ENCODE measurements at regions not wholly inside any gene's neighbourhood (a gene's known extent, or its start where the extent isn't known, plus 50 kb on each side); places are given as distances from the start of the nearest gene placed in this dataset.
"Not testable (repeated sequence)": the region's sequence is repeated elsewhere in the genome, so short reads cannot be mapped to it uniquely, and the experiment has no call there.

DNA sequence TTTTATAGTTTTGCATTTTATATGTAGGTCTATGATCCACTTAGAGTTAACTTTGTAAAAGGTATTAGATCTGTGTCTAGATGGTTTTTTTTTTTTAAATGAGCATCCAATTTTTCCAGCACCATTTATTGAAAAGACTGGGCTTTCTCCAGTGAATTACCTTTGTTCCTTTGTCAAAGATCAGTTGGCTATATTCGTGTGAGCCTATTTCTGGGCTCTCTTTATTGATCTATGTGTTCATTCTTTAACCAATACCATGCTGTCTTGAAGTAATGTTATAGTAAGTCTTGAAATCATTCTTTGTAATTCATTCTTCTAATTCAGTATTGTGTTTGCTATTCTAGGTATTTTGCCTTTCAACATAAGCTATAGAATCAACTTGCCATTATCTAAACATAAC lies 165.4 kb upstream of the ARPP21 start:
- DNase-seq: no peak

DNA sequence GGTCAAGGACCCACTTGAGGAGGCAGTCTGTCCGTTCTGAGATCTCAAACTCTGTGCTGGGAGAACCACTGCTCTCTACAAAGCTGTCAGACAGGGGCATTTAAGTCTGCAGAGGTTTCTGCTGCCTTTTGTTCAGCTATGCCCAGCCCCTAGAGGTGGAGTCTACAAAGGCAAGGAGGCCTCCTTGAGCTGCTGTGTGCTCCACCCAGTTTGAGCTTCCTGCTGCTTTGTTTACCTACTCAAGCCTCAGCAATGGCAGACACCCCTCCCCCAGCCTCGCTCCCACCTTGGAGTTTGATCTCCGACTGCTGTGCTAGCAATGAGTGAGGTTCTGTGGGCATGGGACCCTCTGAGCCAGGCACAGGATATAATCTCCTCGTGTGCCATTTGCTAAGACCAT lies 156.8 kb upstream of the ARPP21 start:
- not testable (repeated sequence) for DNase-seq

- DNase-seq: no peak
Observed at GRCh38 chr3:35483131-35483530, 156.2 kb upstream of the ARPP21 start.

DNA sequence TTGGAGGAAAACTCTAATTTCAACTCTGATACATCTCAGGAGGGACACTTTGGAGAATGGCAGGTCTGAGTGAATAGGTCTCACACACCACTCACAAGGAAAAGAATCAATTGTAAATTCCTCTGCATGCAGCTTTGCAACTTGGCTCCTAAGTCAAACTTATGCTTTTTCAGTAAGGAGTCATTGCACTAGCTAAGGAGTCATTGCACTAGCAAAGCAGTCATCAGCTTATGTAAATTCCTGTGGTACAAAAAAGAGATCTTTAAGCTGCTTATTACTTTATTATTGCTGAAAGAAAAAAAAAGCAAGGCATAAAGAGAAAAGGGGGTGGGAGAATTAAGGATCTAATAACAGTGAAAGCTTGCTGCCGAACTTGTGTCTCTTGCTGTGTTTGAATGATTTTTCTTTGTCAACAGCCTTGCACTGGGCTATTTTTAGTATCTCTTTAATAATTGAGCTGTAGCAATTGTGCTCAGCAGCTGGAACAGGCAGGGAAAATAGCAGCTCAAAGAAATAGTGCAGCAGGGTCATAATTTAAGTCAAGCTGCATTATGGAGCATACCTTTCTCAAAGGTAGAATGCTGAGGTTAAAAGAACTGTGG lies 154.3 kb upstream of the ARPP21 start:
- no peak for DNase-seq

GRCh38 chr3:35486295-35486694 lies 153.0 kb upstream of the ARPP21 start:
- no peak for DNase-seq

DNA sequence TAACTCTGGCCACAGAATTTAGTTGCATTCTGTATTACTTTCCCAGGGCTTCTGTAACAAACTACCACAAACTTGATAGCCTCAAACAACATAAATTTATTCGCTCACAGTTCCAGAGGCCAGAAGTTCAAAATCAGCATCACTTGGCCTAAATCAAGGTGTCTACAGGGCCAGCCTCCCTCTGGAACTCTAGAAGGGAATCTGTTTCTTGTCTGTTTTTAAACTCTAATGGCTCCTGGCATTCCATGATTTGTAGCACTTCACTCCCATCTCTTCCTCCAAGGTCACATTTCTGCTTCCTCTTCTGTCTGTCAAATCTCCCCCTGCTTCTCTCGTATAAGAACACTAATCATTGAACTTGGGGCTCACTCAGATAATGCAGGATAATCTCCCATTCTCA lies 151.9 kb upstream of the ARPP21 start:
- no peak for DNase-seq

DNA sequence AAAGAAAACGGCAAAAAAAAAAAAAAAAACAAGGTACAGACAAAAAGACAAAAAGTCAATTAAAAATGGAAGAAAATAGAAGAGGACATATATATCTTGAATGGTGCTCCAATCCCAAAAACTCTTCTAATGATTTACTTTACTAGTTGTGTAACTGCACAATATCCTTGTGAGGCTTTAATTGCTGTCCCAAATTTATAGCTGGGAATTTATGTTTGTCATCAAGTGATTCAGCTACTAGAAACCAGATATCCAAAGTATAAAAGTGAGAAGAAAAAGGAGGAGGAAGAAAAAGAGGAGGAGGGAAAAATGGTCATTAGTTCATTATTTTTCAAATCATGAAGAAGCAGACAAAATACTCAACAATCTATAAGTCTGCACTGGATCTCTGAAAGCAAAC lies 150.8 kb upstream of the ARPP21 start:
- no peak for DNase-seq

DNA sequence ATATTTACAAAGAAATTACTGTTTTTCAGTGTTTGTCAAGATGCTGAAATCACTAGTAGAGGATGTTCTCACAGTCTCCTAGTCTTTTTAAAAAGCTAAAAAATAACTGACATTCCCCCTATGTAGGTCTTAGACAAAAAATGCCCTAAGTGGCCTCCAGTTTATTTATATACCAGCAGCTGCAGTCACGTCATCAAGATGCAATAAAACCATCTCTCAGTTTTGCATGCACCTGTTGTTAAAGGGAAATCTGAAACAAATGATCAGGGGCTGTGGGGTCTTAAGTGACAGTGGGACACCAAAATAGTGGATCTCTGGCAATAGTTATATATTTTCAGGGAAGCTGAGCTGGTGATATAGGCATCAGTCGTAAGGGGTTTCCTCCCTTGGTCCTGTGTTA lies 146.5 kb upstream of the ARPP21 start:
- no peak for DNase-seq

GRCh38 chr3:35498506-35499210 lies 140.7 kb upstream of the ARPP21 start:
- DNase-seq: no peak

- no peak for DNase-seq
Observed at GRCh38 chr3:35500641-35501350, 138.5 kb upstream of the ARPP21 start.

GRCh38 chr3:35502699-35503098 lies 136.6 kb upstream of the ARPP21 start:
- no peak for DNase-seq

DNA sequence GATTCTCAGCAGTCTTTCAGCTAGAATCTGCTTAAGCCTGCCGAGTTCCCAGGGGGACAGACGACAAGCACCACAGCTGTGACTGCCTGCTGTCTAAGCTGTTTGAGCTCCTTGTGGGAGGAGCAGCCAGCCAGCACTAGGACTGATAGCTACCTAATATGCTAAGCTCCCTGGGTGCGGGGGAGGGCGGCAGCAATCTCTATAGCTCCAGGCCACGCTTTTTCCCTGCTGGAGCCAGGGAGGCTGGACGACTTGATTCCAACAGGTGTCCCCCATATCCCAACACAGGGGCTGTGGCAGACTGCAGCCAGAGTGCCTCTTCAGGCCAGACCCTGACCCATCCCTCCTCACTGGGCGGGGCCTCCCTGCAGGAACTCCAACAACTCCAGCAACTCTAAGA lies 134.1 kb upstream of the ARPP21 start:
- DNase-seq: no peak

DNA sequence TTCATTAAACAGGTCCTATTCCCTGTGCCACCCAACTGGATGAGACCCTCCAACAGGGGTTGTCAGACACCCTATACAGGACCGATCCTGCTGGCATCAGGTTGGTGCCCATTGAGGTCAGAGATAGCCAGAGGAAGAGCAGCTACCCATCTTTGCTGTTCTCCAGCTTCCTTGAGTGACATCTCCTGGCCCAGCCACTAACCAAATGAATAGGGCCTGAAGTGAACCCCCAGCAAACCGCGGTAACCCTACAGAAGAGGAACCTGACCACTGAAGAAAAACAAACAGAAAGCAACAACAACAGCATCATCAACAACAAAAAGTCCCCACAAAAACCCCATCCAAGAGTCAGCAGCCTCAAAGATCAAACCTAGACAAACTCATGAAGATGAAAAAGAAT lies 133.6 kb upstream of the ARPP21 start:
- DNase-seq: no peak

GRCh38 chr3:35519936-35520335 lies 119.4 kb upstream of the ARPP21 start:
- DNase-seq: no peak

DNA sequence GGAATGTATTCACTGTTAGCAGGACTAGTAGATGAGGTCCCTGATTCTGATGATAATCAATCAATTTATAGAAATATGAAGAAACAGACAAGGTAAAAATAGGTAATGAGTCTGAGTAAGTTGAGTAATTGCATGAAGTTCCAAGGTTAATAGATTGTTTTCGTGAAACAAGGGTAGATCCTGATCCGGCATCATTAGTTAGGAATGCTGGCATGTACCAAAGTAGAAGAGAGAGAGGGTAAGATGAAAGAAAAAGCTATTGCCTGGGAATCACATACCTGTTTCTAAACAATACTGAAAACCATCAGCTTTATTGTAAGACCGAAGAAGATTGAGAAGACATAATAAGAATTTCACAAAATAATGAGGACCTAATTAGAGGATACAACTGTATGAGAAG lies 118.1 kb upstream of the ARPP21 start:
- no peak for DNase-seq

GRCh38 chr3:35522450-35522849 lies 116.9 kb upstream of the ARPP21 start:
- DNase-seq: no peak

GRCh38 chr3:35523074-35523473 lies 116.3 kb upstream of the ARPP21 start:
- no peak for DNase-seq

GRCh38 chr3:35523838-35524237 lies 115.5 kb upstream of the ARPP21 start:
- DNase-seq: no peak

DNA sequence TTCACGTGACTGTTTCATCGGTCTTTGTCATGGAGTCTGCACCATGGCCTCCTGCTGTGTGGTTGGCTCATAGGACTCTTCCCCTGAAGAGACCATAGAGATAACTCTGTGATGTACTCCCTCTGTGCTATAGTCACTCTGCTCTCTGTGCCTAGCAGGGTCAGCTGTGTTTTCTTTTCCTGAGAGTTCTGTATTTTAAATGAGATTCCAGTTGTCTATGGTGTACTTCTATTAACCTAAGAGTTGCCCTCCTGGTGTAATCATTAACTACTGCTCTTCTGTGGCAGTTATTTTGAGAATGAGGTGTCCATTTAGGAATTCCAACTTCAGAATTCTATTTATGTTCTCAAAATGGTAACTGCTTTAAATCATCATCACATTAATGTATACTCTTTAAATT lies 114.5 kb upstream of the ARPP21 start:
- no peak for DNase-seq

DNA sequence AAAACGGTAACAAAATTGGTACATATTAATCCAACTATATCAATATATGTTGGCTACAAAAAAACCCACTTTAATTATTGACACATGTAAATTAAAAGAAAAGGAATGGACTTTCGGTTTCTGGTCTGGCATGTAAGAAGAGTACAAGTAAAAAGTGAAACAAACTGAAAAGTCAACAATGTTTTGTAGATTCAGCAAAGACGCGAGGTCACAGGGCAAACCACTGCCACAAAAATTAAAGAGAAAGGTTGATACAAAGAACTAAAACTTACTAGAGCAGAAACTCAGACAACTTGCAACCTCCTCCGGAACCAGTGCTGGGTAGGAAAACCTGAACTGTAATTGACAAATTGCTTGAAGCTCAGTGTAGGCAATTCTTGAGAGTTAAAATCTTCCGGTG lies 110.6 kb upstream of the ARPP21 start:
- DNase-seq: no peak

DNA sequence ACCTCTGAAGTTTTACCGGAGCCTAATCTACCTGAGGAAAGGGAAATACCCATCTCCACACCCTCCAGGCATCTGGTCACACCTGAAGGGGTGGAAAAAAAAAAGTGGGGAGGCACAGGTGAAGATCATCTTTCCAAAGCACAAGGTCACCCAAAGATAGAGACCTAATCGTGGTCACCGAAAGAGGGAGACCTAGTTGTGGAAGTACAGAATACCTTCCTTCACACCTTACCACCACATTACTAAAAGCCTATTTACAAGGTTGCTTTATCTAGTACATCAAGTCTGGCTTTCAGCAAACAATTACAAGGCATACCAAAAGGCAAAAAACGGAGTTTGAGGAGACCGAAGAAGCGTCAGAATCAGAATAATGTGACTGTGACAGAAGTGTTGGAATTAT lies 110.0 kb upstream of the ARPP21 start:
- DNase-seq: no peak

DNA sequence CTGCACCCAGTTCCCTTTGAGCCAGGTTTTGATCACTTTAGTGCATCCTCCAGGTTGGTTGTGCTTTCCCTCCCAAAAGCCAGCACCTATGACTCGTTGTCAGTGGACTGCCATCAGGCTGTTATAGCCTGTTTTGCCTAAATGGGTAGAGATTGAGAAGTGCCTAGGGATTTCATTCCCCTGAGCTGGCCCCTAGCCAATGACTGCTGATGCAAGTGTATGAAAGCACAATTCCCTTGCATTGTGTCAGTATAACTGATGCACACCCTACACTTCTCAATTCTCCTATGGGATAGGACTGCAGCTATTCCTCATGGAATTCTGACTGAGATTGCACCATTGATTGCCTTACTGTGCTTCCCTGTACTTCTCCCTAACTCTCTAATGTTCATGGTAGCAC lies 102.1 kb upstream of the ARPP21 start:
- DNase-seq: no peak

GRCh38 chr3:35544976-35545375 lies 94.3 kb upstream of the ARPP21 start:
- DNase-seq: no peak

DNA sequence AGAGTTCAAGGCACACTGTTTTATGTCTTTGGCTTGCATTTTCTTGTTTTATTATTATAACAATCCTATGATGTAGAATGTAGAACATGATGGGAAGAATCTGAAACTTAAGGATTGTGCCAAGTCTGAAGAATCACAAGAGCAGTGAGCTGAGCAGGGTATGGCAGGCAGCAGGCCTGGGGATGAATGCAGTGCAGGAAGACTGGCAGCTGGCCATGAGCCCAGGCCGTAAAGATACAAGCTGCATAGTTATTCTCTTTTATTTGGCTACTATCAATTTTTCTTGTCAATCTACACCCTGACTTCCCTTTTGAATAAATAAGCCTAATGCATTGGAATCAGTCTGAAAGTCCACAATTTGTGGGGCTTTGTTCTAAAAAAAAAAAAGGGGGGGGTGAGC lies 89.6 kb upstream of the ARPP21 start:
- DNase-seq: no peak

DNA sequence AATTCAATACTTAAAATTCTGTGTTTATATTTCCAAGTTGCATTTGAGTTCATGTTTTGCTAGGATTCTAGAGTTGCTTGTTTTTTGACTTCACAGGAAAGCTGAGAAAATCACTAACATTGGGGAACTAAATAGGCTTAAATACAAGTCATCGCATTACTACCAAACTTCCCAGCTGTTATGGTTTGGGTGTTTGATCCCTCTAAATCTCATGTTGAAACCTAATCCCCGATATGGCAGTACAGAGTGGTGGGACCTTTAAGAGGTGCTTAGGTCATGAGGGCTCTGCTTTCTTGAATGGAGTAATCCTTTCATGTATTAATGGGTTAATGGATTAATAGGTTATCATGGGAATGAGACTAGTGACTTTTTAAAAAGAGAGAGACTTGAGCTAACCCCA lies 77.2 kb upstream of the ARPP21 start:
- no peak for DNase-seq

Data from stimulated activated CD4-positive, alpha-beta T cell treated with anti-CD3 and anti-CD28 coated beads, Interleukin-15, amount 100 ng/mL, for 24 hours (primary cell).